H1 (cell line): ENCODE measurements at regions not wholly inside any gene's neighbourhood (a gene's known extent, or its start where the extent isn't known, plus 50 kb on each side); places are given as distances from the start of the nearest gene placed in this dataset.

Source experiments
- CTBP2 ChIP-seq: IDR thresholded peaks from 2 replicates; pipeline ENCODE4 v1.7.0; 2011; ENCODE audit warnings: borderline replicate concordance, mild to moderate bottlenecking, moderate library complexity, mixed read lengths, low read length; ENCODE audit not compliant: insufficient read depth, insufficient read length
- TF ChIP-seq, protein P1 (sequence below), 3 experiments: IDR thresholded peaks; 1 replicate in 2 of 3; 2 replicates in 1 of 3; pipeline versions ENCODE4 v1.5.1 to v1.6.1; 2011; ENCODE audit warnings: low read length in 3 of 3, mild to moderate bottlenecking in 3 of 3, inconsistent platforms in 2 of 3, low read depth in 1 of 3, moderate library complexity in 1 of 3; ENCODE audit not compliant: insufficient read depth in 1 of 3; ENCODE audit errors: control extremely low read depth in 1 of 3

DNA sequence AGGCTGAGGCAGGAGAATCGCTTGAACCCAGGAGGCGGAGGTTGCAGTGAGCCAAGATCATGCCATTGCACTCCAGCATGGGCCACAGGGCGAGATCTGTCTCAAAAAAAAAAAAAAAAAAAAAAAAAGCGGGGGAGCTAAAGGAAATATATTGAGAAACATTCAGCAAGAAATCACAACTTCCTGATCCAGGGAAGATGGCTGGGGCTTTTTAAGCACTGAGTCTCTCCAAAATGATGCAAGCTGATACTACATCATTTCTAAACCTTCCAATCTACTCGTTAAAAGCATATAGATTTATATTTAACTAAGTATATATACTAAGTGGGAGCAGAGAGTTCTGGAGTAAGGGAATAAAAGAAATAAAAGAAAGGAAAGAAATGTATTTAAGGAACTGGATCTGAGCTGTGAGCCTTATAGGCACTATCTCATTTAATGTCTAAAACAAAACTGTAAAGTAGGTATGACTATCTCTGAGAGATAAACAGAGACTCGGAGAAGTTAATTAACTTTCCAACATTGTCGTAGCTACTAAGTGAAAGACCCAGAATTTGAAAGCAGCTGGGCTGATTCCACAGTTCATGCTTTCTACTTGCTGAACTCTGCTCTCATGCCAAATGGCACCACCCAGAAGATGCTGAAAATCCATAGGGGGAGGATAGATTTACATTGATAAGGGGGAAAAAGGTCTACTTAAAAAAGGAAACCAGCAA is 215.0 kb upstream of the MARCKS start (continued):
- TF ChIP-seq, protein P1, sequence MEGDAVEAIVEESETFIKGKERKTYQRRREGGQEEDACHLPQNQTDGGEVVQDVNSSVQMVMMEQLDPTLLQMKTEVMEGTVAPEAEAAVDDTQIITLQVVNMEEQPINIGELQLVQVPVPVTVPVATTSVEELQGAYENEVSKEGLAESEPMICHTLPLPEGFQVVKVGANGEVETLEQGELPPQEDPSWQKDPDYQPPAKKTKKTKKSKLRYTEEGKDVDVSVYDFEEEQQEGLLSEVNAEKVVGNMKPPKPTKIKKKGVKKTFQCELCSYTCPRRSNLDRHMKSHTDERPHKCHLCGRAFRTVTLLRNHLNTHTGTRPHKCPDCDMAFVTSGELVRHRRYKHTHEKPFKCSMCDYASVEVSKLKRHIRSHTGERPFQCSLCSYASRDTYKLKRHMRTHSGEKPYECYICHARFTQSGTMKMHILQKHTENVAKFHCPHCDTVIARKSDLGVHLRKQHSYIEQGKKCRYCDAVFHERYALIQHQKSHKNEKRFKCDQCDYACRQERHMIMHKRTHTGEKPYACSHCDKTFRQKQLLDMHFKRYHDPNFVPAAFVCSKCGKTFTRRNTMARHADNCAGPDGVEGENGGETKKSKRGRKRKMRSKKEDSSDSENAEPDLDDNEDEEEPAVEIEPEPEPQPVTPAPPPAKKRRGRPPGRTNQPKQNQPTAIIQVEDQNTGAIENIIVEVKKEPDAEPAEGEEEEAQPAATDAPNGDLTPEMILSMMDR (IDR thresholded peaks at IDR 0.05; ENCODE audit: control extremely low read depth in 1 of 3, insufficient read depth in 1 of 3, low read depth in 1 of 3, low read length in 3 of 3) = no peak
- no peak for TF ChIP-seq CTBP2
